ENCODE measurements at regions not wholly inside any gene's neighbourhood (a gene's known extent, or its start where the extent isn't known, plus 50 kb on each side); places are given as distances from the start of the nearest gene placed in this dataset.

DNA sequence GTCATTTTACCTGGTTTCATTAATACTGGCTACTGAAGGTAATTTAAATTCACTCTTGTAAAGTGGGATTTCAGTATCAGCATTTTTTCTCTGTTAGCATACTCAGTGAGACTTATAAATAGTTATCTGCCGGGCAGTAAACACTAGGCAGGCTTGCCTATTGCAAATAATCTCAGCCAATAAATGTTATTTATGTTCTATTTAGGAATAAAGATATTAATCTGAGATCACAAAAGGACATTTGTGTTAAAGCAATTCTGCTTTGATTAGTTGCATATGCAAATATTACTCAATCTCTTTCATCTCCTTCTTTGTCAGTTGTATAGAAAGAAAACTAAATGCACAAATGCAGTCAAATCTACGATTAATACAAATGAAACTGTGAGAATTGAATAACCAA, 827.8 kb downstream of the TLE4 start:
- TF ChIP-seq, protein P1, sequence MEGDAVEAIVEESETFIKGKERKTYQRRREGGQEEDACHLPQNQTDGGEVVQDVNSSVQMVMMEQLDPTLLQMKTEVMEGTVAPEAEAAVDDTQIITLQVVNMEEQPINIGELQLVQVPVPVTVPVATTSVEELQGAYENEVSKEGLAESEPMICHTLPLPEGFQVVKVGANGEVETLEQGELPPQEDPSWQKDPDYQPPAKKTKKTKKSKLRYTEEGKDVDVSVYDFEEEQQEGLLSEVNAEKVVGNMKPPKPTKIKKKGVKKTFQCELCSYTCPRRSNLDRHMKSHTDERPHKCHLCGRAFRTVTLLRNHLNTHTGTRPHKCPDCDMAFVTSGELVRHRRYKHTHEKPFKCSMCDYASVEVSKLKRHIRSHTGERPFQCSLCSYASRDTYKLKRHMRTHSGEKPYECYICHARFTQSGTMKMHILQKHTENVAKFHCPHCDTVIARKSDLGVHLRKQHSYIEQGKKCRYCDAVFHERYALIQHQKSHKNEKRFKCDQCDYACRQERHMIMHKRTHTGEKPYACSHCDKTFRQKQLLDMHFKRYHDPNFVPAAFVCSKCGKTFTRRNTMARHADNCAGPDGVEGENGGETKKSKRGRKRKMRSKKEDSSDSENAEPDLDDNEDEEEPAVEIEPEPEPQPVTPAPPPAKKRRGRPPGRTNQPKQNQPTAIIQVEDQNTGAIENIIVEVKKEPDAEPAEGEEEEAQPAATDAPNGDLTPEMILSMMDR (optimal IDR thresholded peaks at IDR 0.05 in 1 of 3, IDR thresholded peaks at IDR 0.05 in 1 of 3, conservative IDR thresholded peaks at IDR 0.05 in 1 of 3; ENCODE audit: extremely low read depth in 1 of 3, insufficient read depth in 2 of 3, low read length in 3 of 3) = no peak
- no peak for TF ChIP-seq EZH2 (IDR thresholded peaks at IDR 0.05; ENCODE audit: low read length)
